Activated B cell treated with CpG ODN at 0.5 μM for 24 hours (primary cell): ENCODE measurements at regions not wholly inside any gene's neighbourhood (a gene's known extent, or its start where the extent isn't known, plus 50 kb on each side); places are given as distances from the start of the nearest gene placed in this dataset.
"Not testable (repeated sequence)": the region's sequence is repeated elsewhere in the genome, so short reads cannot be mapped to it uniquely, and the experiment has no call there.

ENCODE experiments used
- ATAC-seq: fragments of 200-7000 bp; cut with Tn5 transposase; one replicate; pipeline ENCODE4 v1.10.0; 2021; ENCODE audit warnings: low read depth, mild to moderate bottlenecking, moderate library complexity
- CTCF ChIA-PET: fragments of 350-600 bp; sonication (Branson Sonifier 250); formaldehyde crosslinking; loops from one replicate; lab custom pipeline; 2021; ENCODE audit warnings: antibody characterized with exemption; lab: Charles Lee
- POLR2A ChIA-PET: fragments of 350-600 bp; sonication (Branson Sonifier 250); formaldehyde crosslinking; loops from one replicate; lab custom pipeline; 2021; ENCODE audit warnings: antibody characterized with exemption; lab: Charles Lee
- DNase-seq: peaks from one replicate; pipeline ENCODE4 v3.0.0; 2022
- H3K27ac Mint-ChIP-seq: one replicate; pipeline ENCODE4 v1.8.0; 2020; ENCODE audit warnings: mixed read lengths
- H3K27me3 Mint-ChIP-seq: one replicate; pipeline ENCODE4 v1.8.0; 2021; ENCODE audit warnings: mixed read lengths
- H3K36me3 Mint-ChIP-seq: one replicate; pipeline ENCODE4 v1.8.0; 2021; ENCODE audit warnings: low read depth, mixed read lengths
- H3K4me1 Mint-ChIP-seq: one replicate; pipeline ENCODE4 v1.8.0; 2021; ENCODE audit warnings: mixed read lengths
- H3K4me3 Mint-ChIP-seq: one replicate; pipeline ENCODE4 v1.8.0; 2020; ENCODE audit warnings: mild to moderate bottlenecking, mixed read lengths
- H3K9me3 Mint-ChIP-seq: one replicate; pipeline ENCODE4 v1.8.0; 2020; ENCODE audit warnings: mixed read lengths
- intact Hi-C: fragments of 100-400 bp; cut with micrococcal nuclease; formaldehyde crosslinking; loops from one replicate; pipeline ENCODE4 v1.15.1; 2024
- TF ChIP-seq, protein P1 (sequence below): fragments of 200-600 bp; IDR thresholded peaks from one replicate; pipeline ENCODE4 v1.8.0; 2022; ENCODE audit warnings: antibody characterized with exemption, mild to moderate bottlenecking

DNA sequence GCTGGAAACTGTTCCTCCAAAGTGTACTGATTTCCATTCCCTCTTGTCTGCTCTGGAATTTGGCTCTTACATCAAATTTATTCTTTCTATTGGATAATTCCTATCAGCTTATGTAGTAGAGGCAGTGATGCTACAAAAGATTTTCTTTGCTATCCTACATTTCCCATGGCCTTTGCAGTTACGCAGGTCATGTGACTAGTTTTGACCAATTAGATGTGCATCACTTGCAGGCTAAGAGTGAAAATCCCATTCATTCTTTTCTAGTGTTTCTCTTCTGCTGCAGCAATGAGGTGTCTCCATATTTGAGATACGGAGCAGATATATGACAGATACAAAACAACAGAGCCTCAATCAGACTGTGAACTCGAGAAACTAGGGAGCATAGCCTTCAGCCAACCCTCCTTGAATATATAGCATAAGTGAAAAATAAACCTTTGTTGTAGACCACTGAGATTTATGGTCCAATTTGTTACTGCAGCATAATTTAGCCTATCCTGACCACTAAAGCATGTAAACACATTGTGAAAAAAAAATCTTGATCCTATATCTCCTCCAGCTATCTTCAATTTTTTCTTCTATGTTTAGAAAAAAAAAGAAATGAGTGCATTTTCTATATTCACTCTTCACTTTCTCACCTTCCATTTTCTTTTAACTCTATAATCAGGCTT lies 102.0 kb downstream of the HNMT start:
- no peak for ATAC-seq
- no peaks in the 10 kb centered on the region for H3K27me3 Mint-ChIP-seq
- no peaks in the 10 kb centered on the region for H3K36me3 Mint-ChIP-seq
- CTCF ChIA-PET: no interaction called here
- peaks cover 2% of the 10 kb centered on the region for H3K9me3 Mint-ChIP-seq
- TF ChIP-seq, protein P1, sequence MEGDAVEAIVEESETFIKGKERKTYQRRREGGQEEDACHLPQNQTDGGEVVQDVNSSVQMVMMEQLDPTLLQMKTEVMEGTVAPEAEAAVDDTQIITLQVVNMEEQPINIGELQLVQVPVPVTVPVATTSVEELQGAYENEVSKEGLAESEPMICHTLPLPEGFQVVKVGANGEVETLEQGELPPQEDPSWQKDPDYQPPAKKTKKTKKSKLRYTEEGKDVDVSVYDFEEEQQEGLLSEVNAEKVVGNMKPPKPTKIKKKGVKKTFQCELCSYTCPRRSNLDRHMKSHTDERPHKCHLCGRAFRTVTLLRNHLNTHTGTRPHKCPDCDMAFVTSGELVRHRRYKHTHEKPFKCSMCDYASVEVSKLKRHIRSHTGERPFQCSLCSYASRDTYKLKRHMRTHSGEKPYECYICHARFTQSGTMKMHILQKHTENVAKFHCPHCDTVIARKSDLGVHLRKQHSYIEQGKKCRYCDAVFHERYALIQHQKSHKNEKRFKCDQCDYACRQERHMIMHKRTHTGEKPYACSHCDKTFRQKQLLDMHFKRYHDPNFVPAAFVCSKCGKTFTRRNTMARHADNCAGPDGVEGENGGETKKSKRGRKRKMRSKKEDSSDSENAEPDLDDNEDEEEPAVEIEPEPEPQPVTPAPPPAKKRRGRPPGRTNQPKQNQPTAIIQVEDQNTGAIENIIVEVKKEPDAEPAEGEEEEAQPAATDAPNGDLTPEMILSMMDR: no peak
- intact Hi-C loops: no loop called here
- POLR2A ChIA-PET: no interaction called here
- no peak overlapping the region for H3K4me3 Mint-ChIP-seq
- H3K4me1 Mint-ChIP-seq: no peaks in the 10 kb centered on the region
- H3K27ac Mint-ChIP-seq: no peak overlapping the region
- DNase-seq: no peak

DNA sequence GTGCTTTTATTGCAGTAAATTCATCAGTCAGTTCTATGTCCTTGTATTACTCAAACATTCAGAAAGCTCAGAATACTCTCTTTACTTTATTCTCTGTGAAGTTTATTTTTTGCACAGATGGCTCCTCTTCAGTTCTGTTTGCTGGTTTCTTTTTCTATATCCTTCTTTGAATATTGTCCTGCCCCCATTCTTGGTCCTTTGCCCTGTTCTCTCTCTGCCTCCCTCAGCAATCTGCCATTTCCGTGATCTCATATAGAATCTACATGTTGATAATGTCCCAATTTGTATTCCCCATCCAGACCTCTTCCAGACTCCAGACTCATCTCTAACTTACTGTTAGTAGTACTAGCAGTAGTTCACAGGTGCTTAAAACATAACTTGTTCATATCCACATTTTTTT lies 102.6 kb downstream of the HNMT start:
- ChIA-PET CTCF (no interaction called here), POLR2A (no interaction called here)
- intact Hi-C loops: no loop called here
- Mint-ChIP-seq H3K27ac (no peak overlapping the region), H3K4me1 (no peaks in the 10 kb centered on the region), H3K4me3 (no peak overlapping the region), H3K9me3 (peaks cover 2% of the 10 kb centered on the region), H3K27me3 (no peaks in the 10 kb centered on the region), H3K36me3 (no peaks in the 10 kb centered on the region)
- TF ChIP-seq, protein P1: no peak
- DNase-seq (no peak), ATAC-seq (no peak)

DNA sequence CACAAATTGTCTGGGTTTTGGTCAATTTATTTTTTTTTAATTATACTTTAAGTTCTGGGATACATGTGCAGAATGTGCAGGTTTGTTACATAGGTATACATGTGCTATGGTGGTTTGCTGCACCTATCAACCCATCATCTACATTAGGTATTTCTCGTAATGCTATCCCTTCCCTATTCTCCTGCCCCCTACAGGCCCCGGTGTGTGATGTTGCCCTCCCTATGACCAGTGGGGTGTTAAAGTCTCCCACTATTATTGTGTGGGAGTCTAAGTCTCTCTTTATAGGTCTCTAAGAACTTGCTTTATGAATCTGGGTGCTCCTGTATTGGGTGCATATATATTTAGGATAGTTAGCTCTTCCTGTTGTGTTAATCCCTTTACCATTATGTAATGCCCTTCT lies 104.4 kb downstream of the HNMT start:
- ATAC-seq, H3K36me3 Mint-ChIP-seq, CTCF ChIA-PET, H3K27ac Mint-ChIP-seq, H3K4me3 Mint-ChIP-seq, H3K27me3 Mint-ChIP-seq, intact Hi-C loops, POLR2A ChIA-PET, H3K4me1 Mint-ChIP-seq, H3K9me3 Mint-ChIP-seq, DNase-seq: not testable (repeated sequence)

DNA sequence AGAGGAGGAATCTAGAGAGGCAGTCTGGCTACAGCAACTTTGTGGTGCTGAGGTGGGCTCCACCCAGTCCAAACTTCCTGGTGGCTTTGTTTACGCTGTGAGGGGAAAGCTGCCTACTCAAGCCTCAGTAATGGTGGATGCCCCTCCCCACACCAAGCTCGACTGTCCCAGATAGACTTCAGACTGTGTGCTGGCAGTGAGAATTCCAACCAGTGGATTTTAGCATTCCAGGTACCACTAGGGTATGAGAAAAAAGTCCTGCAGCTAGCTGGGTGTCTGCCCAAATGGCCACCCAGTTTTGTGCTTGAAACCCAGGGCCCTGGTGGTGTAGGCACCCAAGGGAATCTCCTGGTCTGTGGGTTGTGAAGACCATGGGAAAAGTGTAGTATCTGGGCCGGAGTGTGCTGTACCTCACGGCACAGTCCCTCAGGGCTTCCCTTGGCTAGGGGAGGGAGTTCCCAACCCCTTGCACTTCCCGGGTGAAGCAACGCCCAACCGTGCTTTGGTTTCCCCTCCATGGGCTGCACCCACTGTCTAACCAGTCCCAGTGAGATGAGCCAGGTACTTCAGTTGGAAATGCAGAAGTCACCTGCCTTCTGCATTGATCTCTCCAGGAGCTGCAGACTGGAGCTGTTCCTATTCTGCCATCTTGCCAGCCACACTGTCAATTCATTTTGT lies 106.9 kb downstream of the HNMT start:
- H3K9me3 Mint-ChIP-seq, H3K4me3 Mint-ChIP-seq, intact Hi-C loops, H3K4me1 Mint-ChIP-seq, H3K27me3 Mint-ChIP-seq, H3K36me3 Mint-ChIP-seq, H3K27ac Mint-ChIP-seq, ATAC-seq, POLR2A ChIA-PET, DNase-seq: not testable (repeated sequence)
- CTCF ChIA-PET: interaction anchor here (0.7 kb wide), 1 partner anchor 329 kb away, joined by 3 read pairs; no protein-coding TSS in a partner anchor

DNA sequence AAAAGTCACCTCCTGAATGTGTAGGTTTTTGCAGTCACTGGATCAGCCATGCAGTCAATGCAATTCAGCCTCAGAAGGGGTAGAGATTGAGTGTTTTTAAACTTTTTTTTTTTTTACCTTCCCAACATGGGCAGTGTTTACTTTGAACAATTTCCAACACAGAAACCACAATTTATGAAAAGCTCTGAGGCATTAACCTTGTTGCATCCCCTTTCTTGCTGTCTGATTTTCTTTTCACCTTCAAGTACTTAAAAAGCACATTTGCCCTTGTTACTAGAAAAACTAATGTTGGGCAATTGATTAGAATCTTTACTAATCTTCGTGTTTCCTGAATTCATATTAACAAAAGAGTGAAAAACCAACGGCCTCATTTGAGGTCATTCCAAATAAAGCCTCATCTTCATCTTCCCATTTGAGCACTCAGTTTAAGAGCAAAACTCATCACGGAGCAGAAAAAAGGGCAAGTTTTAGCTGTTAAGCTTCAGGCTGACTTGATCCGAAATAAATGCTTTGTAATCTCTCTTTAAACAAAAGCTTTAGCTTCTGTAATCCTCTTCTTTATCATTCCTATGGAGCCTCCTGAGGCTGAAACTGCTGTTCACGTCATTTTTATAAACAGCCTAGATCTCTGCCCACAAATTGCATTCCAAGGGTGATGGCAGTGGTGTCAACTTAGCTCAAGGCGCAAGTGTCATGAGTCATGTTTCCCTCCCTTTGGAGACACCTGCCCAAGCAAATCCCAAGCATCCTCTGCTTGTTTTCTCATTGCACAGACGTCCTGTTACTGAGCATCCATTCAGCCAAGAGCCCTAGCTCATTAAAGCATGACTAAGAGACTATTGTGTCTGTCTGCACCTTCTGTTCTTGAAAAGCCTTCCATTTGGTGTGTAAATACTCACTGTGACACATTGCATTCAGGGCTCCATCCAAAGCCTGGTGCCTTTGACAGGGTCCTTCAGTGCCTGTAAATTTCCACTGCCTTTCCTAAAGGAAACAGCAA lies 107.7 kb downstream of the HNMT start:
- Mint-ChIP-seq H3K4me1 (no peaks in the 10 kb centered on the region), H3K9me3 (peaks cover 2% of the 10 kb centered on the region), H3K36me3 (no peaks in the 10 kb centered on the region), H3K27ac (no peak overlapping the region), H3K4me3 (no peak overlapping the region), H3K27me3 (no peaks in the 10 kb centered on the region)
- ChIA-PET CTCF (no interaction called here), POLR2A (no interaction called here)
- no peak for DNase-seq
- ATAC-seq: no peak
- intact Hi-C loops: no loop called here
- TF ChIP-seq, protein P1: no peak
